Activated T-cell treated with anti-CD3 and anti-CD28 coated beads for 24 hours (primary cell): ENCODE measurements at regions not wholly inside any gene's neighbourhood (a gene's known extent, or its start where the extent isn't known, plus 50 kb on each side); places are given as distances from the start of the nearest gene placed in this dataset.

Source experiments
- DNase-seq: peaks from one replicate; pipeline ENCODE4 v3.0.0-alpha.2; 2020; ENCODE audit warnings: low read depth

GRCh38 chr3:193850084-193850619, 257.1 kb downstream of the OPA1 start:
- no peak for DNase-seq

GRCh38 chr3:193851428-193851847, 258.4 kb downstream of the OPA1 start:
- DNase-seq, result no peak

- no peak for DNase-seq
These were observed 259.1 kb downstream of the OPA1 start for GRCh38 chr3:193851941-193852674.

- no peak for DNase-seq
These were observed 259.9 kb downstream of the OPA1 start for GRCh38 chr3:193852901-193853300.

GRCh38 chr3:193853511-193854219, 260.7 kb downstream of the OPA1 start:
- DNase-seq, result no peak

GRCh38 chr3:193857996-193858395, 265.0 kb downstream of the OPA1 start:
- DNase-seq, result no peak

- no peak for DNase-seq
These were observed 266.2 kb downstream of the OPA1 start for GRCh38 chr3:193859195-193859594.

- no peak for DNase-seq
These were observed 268.0 kb downstream of the OPA1 start for GRCh38 chr3:193861012-193861411.

- DNase-seq, result no peak
These were observed 269.8 kb downstream of the OPA1 start for GRCh38 chr3:193862843-193863242.

GRCh38 chr3:193863657-193864357, 270.8 kb downstream of the OPA1 start:
- DNase-seq, result no peak

- no peak for DNase-seq
These were observed 270.6 kb upstream of the HES1 start for GRCh38 chr3:193865339-193865738.

GRCh38 chr3:193865896-193866480, 270.0 kb upstream of the HES1 start:
- DNase-seq, result no peak

GRCh38 chr3:193868590-193868989, 267.4 kb upstream of the HES1 start:
- no peak for DNase-seq

- DNase-seq, result no peak
These were observed 266.4 kb upstream of the HES1 start for GRCh38 chr3:193869221-193870201.

GRCh38 chr3:193870376-193871219, 265.4 kb upstream of the HES1 start:
- no peak for DNase-seq

GRCh38 chr3:193871220-193871485, 264.8 kb upstream of the HES1 start:
- DNase-seq, result no peak

- DNase-seq, result no peak
These were observed 263.6 kb upstream of the HES1 start for GRCh38 chr3:193872265-193872753.

- no peak for DNase-seq
These were observed 262.3 kb upstream of the HES1 start for GRCh38 chr3:193873426-193874201.

- DNase-seq, result no peak
These were observed 261.4 kb upstream of the HES1 start for GRCh38 chr3:193874512-193874911.
